HEK293T (cell line): ENCODE measurements at regions not wholly inside any gene's neighbourhood (a gene's known extent, or its start where the extent isn't known, plus 50 kb on each side); places are given as distances from the start of the nearest gene placed in this dataset.

Experiments used
- ELF4 ChIP-seq: fragments of 450-650 bp; IDR thresholded peaks from 2 replicates; pipeline ENCODE4 v1.6.1; 2017; ENCODE audit warnings: antibody characterized with exemption
- SP1 ChIP-seq: fragments of 450-650 bp; IDR thresholded peaks from 2 replicates; pipeline ENCODE4 v1.6.1; 2017
- SUZ12 ChIP-seq: fragments of 450-650 bp; IDR thresholded peaks from 2 replicates; pipeline ENCODE4 v1.6.1; 2016; ENCODE audit warnings: mild to moderate bottlenecking

- no peak for TF ChIP-seq SUZ12
- TF ChIP-seq ELF4, result no peak
- no peak for TF ChIP-seq SP1
Observed at GRCh38 chr17:13244513-13244912, 226.7 kb upstream of the ELAC2 start.
